ENCODE measurements at regions not wholly inside any gene's neighbourhood (a gene's known extent, or its start where the extent isn't known, plus 50 kb on each side); places are given as distances from the start of the nearest gene placed in this dataset.

GRCh38 chr5:68053202-68053601, 162.4 kb upstream of the PIK3R1 start (continued):
- TF ChIP-seq ATF2 (IDR thresholded peaks at IDR 0.05; ENCODE audit: low read length) (no peak), NRF1 (conservative IDR thresholded peaks at IDR 0.05; ENCODE audit: low read depth, low read length) (no peak), TCF12 (IDR thresholded peaks at IDR 0.05; ENCODE audit: low read depth, low read length) (no peak), NR2C1 (IDR thresholded peaks at IDR 0.05) (no peak), ZNF24 (IDR thresholded peaks at IDR 0.05) (no peak), LARP7 (IDR thresholded peaks at IDR 0.05) (no peak), CREB1 (IDR thresholded peaks at IDR 0.05; ENCODE audit: low read depth) (no peak), POLR2AphosphoS5 (IDR thresholded peaks at IDR 0.05; ENCODE audit: low read length) (no peak), YBX1 (IDR thresholded peaks at IDR 0.05) (no peak)

GRCh38 chr5:68049053-68049713, 166.4 kb upstream of the PIK3R1 start:
- no peaks in the 10 kb centered on the region for H3K27me3 ChIP-seq (replicated peaks in 1 of 2; ENCODE audit: control insufficient read depth in 2 of 2, insufficient read depth in 2 of 2, low read length in 1 of 2)
- H3K79me2 ChIP-seq (ENCODE audit: control insufficient read depth, insufficient read depth, low read length), result no peaks in the 10 kb centered on the region
- RAD21 ChIA-PET (ENCODE audit: unreplicated experiment), result no interaction called here
- no peak overlapping the region for H3K4me2 ChIP-seq (ENCODE audit: control insufficient read depth, insufficient read depth)
- intact Hi-C loops (cut with micrococcal nuclease; ENCODE audit: unreplicated experiment), result no loop called here
- BruUV-seq (replicated peaks), result no TSS peak
- 74% methylated on average over 8 of the region's 8 CpGs for WGBS (ENCODE audit: insufficient coverage, insufficient replicate concordance, low lambda C conversion rate, missing lambda C conversion rate)
- H3K9ac ChIP-seq (ENCODE audit: control insufficient read depth, insufficient read depth, low read length), result no peak overlapping the region
- no peaks in the 10 kb centered on the region for H4K20me1 ChIP-seq (ENCODE audit: control insufficient read depth, insufficient read depth)
- ATAC-seq, result no peak
- H3K4me3 ChIP-seq, result no peak overlapping the region
- SMC1A ChIA-PET (ENCODE audit: uncharacterized antibody, unreplicated experiment), result no interaction called here
- no peak overlapping the region for H2AFZ ChIP-seq (ENCODE audit: control insufficient read depth, low read depth, low read length)
- DNase-seq (ENCODE audit: low read depth, low spot score), result no peak
- in situ Hi-C loops (cut with MboI), result no loop called here
- no peaks in the 10 kb centered on the region for H3K36me3 ChIP-seq (ENCODE audit: control insufficient read depth in 2 of 2, insufficient read depth in 2 of 2, low read length in 1 of 2)
- POLR2A ChIA-PET, result no interaction called here
- H3K9me3 ChIP-seq (replicated peaks; ENCODE audit: control insufficient read depth, insufficient read depth, low read length), result no peaks in the 10 kb centered on the region; the same call in 2 of the 3 replicates
- H3K4me1 ChIP-seq (ENCODE audit: control insufficient read depth, insufficient read depth, low read length), result no peaks in the 10 kb centered on the region
- CTCF ChIA-PET, result no interaction called here
- H3K27ac ChIP-seq (ENCODE audit: control insufficient read depth, insufficient read depth), result no peak overlapping the region
- no peak for FAIRE-seq
- TF ChIP-seq HDAC6 (IDR thresholded peaks at IDR 0.05; ENCODE audit: unreplicated experiment), result no peak
- no peak for TF ChIP-seq SIX5 (IDR thresholded peaks at IDR 0.05; ENCODE audit: low read depth, low read length, severe bottlenecking)
- TF ChIP-seq NFYA (IDR thresholded peaks at IDR 0.05; ENCODE audit: borderline replicate concordance, low read depth, low read length), result no peak
- no peak for TF ChIP-seq BHLHE40 (IDR thresholded peaks at IDR 0.05; ENCODE audit: borderline replicate concordance in 1 of 2, low read depth in 2 of 2, low read length in 1 of 2)
- TF ChIP-seq ZNF592 (IDR thresholded peaks at IDR 0.05), result no peak
- TF ChIP-seq MYC (IDR thresholded peaks at IDR 0.05; ENCODE audit: insufficient read depth, insufficient read length, insufficient replicate concordance, low read length, severe bottlenecking), result no peak
- no peak for TF ChIP-seq NFXL1 (IDR thresholded peaks at IDR 0.05; ENCODE audit: borderline replicate concordance)
- TF ChIP-seq E2F4 (IDR thresholded peaks at IDR 0.05; ENCODE audit: low read depth, low read length), result no peak
- no peak for TF ChIP-seq SMAD5 (IDR thresholded peaks at IDR 0.05; ENCODE audit: low read depth)
- no peak for TF ChIP-seq RAD51 (IDR thresholded peaks at IDR 0.05)
